ENCODE measurements at regions not wholly inside any gene's neighbourhood (a gene's known extent, or its start where the extent isn't known, plus 50 kb on each side); places are given as distances from the start of the nearest gene placed in this dataset.

DNA sequence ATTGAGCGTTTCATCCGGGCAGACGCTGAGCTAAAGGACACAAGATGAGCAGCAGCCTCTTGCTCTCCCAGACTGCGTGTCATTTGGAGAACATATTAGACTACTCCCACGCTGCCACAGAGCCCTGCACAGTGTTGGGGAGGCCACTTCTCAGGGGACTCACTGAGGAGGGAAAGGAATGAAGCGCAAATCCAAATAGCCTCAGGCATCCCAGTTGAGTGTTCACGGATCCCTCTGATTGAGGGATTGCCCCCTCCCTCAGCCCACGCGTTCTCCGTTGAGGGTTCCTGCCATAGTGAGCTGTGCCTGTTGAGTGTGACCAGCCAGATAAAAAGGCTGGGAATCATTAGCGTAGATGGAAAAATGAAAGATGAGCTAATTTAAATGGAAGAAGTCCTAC is 563.4 kb downstream of the ACTR3B start:
- H3K27ac ChIP-seq (replicated peaks) = no peak overlapping the region
- DNase-seq = no peak
- TF ChIP-seq, protein P1, sequence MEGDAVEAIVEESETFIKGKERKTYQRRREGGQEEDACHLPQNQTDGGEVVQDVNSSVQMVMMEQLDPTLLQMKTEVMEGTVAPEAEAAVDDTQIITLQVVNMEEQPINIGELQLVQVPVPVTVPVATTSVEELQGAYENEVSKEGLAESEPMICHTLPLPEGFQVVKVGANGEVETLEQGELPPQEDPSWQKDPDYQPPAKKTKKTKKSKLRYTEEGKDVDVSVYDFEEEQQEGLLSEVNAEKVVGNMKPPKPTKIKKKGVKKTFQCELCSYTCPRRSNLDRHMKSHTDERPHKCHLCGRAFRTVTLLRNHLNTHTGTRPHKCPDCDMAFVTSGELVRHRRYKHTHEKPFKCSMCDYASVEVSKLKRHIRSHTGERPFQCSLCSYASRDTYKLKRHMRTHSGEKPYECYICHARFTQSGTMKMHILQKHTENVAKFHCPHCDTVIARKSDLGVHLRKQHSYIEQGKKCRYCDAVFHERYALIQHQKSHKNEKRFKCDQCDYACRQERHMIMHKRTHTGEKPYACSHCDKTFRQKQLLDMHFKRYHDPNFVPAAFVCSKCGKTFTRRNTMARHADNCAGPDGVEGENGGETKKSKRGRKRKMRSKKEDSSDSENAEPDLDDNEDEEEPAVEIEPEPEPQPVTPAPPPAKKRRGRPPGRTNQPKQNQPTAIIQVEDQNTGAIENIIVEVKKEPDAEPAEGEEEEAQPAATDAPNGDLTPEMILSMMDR (IDR thresholded peaks at IDR 0.05; ENCODE audit: borderline replicate concordance) = no peak
- H3K27me3 ChIP-seq (ENCODE audit: low read depth) = no peaks in the 10 kb centered on the region
- H3K36me3 ChIP-seq = no peaks in the 10 kb centered on the region
- H3K4me1 ChIP-seq = no peaks in the 10 kb centered on the region
- H3K4me3 ChIP-seq = no peak overlapping the region
- intact Hi-C loops (cut with micrococcal nuclease) = no loop called here
- H3K9me3 ChIP-seq (replicated peaks) = peaks cover 6% of the 10 kb centered on the region

DNA sequence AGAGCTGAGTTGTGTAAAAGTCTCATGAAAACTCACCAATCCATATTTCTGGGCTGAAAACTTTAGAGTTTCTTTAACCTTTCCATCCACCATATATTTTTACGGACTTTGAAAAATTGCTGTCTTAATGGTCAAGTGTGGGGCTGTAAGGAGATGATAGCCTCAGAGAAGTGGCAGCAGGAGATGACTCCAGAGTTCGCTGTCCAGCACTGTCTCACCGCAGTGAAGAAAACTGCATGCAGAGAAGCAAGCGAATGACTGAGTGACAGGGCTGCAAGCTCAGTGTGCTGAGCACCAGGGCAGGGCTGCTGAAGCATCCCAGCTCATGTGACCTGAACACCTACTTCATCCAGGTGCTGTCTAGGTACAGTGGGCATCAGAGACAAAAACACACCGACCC is 564.5 kb downstream of the ACTR3B start:
- Histone ChIP-seq H3K9me3 (replicated peaks) (peaks cover 6% of the 10 kb centered on the region), H3K27ac (replicated peaks) (no peak overlapping the region), H3K27me3 (ENCODE audit: low read depth) (no peaks in the 10 kb centered on the region), H3K4me1 (no peaks in the 10 kb centered on the region), H3K4me3 (no peak overlapping the region), H3K36me3 (no peaks in the 10 kb centered on the region)
- intact Hi-C loops (cut with micrococcal nuclease) = no loop called here
- TF ChIP-seq, protein P1 (IDR thresholded peaks at IDR 0.05; ENCODE audit: borderline replicate concordance) = no peak
- DNase-seq = no peak

DNA sequence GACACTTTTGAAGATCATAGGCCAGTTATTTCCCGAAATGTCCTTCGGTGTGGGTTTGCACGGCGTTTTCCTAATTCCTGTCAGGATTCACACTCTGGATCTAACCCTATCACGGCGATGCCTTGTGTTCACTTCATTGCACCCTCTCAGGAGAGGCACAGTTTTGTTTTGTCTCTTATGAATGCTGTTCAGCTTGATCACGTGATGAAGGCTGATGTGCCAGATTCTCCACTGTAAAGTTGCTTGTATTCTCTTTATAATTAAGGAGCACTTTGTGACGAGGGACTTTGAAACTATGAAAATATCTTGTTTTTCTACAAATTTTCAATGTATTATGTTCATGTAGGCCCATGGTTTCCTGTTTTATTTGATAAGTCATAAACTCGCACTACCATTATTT is 568.1 kb downstream of the ACTR3B start:
- no peaks in the 10 kb centered on the region for H3K4me1 ChIP-seq
- H3K4me3 ChIP-seq = no peak overlapping the region
- H3K27me3 ChIP-seq (ENCODE audit: low read depth) = peaks cover 6% of the 10 kb centered on the region
- DNase-seq = no peak
- intact Hi-C loops (cut with micrococcal nuclease) = no loop called here
- H3K27ac ChIP-seq (replicated peaks) = no peak overlapping the region
- H3K9me3 ChIP-seq (replicated peaks) = peaks cover 6% of the 10 kb centered on the region
- H3K36me3 ChIP-seq = no peaks in the 10 kb centered on the region
- TF ChIP-seq, protein P1 (IDR thresholded peaks at IDR 0.05; ENCODE audit: borderline replicate concordance) = no peak

DNA sequence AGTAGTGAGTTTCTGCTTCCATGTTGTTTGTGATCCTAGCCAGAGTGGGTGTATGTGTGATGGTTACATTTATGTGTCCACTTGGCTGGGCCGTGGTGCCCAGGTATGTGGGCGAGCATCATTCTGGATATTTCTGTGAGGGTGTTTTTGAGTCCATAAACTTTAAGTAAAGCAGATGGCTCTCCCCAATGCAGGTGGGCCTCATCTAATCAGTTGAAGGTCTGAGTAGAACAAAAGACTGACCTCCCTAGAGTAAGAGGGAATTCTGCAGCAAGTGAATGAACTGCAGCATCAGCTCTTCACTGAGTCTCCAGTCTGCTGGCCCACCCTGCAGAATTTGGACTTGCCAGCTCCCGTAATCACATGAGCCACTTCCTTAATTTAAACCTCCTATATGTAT is 571.9 kb downstream of the ACTR3B start:
- no peak overlapping the region for H3K4me3 ChIP-seq
- TF ChIP-seq, protein P1 (IDR thresholded peaks at IDR 0.05; ENCODE audit: borderline replicate concordance) = no peak
- H3K27me3 ChIP-seq (ENCODE audit: low read depth) = peaks cover 6% of the 10 kb centered on the region
- no peak overlapping the region for H3K27ac ChIP-seq (replicated peaks)
- intact Hi-C loops (cut with micrococcal nuclease) = no loop called here
- DNase-seq = no peak
- peaks cover 6% of the 10 kb centered on the region for H3K9me3 ChIP-seq (replicated peaks)
- H3K36me3 ChIP-seq = no peaks in the 10 kb centered on the region
- H3K4me1 ChIP-seq = no peaks in the 10 kb centered on the region

DNA sequence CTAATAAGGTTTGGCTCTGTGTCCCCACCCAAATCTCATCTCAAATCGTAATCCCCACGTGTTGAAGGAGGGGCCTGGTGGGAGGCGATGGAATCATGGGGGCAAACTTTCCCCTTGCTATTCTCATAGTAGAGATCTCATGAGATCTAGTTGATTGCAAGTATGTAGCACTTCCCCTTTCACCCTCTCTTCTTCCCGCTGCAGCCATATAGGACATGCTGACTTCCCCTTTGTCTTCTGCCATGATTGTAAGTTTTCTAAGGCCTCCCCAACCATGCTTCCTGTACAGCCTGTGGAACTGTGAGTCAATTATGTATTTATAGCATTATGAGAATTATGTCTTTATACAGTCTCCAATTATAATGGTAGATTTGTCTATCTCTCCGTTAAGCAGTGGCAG is 594.5 kb downstream of the ACTR3B start:
- Histone ChIP-seq H3K4me1 (no peaks in the 10 kb centered on the region), H3K9me3 (replicated peaks) (no peaks in the 10 kb centered on the region), H3K4me3 (no peak overlapping the region), H3K27me3 (ENCODE audit: low read depth) (no peaks in the 10 kb centered on the region), H3K27ac (replicated peaks) (no peak overlapping the region), H3K36me3 (no peaks in the 10 kb centered on the region)
- intact Hi-C loops (cut with micrococcal nuclease) = no loop called here
- DNase-seq = no peak
- TF ChIP-seq, protein P1 (IDR thresholded peaks at IDR 0.05; ENCODE audit: borderline replicate concordance) = no peak

DNA sequence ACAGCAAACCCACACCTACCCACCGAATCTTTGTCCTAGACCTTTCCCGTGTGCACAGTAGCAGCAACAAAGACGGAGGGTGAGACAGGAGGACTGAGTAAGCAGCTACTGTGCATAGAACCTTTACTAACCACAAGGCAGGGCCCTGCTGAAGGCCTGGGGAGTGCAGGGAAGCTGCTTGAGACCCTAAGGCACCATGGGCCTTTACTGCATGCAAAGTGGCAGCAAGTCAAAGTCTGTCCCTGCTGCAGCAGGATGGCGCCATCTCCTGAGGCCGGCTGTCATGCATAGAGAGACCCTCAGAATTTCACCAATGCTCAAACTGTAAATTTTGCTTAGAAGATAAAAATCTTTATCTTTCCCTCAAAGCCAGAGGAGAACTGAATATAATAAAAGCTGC is 610.5 kb downstream of the ACTR3B start:
- no peaks in the 10 kb centered on the region for H3K27me3 ChIP-seq (ENCODE audit: low read depth)
- intact Hi-C loops (cut with micrococcal nuclease) = no loop called here
- H3K9me3 ChIP-seq (replicated peaks) = peaks cover 35% of the 10 kb centered on the region
- H3K36me3 ChIP-seq = no peaks in the 10 kb centered on the region
- TF ChIP-seq, protein P1 (IDR thresholded peaks at IDR 0.05; ENCODE audit: borderline replicate concordance) = no peak
- H3K27ac ChIP-seq (replicated peaks) = no peak overlapping the region
- DNase-seq = no peak
- no peak overlapping the region for H3K4me3 ChIP-seq
- no peaks in the 10 kb centered on the region for H3K4me1 ChIP-seq
